ENCODE measurements at regions not wholly inside any gene's neighbourhood (a gene's known extent, or its start where the extent isn't known, plus 50 kb on each side); places are given as distances from the start of the nearest gene placed in this dataset.
A peak's percentile ranks its signal among the peaks of the same experiment; 100 is the strongest.
"Not testable (repeated sequence)": the region's sequence is repeated elsewhere in the genome, so short reads cannot be mapped to it uniquely, and the experiment has no call there.

DNA sequence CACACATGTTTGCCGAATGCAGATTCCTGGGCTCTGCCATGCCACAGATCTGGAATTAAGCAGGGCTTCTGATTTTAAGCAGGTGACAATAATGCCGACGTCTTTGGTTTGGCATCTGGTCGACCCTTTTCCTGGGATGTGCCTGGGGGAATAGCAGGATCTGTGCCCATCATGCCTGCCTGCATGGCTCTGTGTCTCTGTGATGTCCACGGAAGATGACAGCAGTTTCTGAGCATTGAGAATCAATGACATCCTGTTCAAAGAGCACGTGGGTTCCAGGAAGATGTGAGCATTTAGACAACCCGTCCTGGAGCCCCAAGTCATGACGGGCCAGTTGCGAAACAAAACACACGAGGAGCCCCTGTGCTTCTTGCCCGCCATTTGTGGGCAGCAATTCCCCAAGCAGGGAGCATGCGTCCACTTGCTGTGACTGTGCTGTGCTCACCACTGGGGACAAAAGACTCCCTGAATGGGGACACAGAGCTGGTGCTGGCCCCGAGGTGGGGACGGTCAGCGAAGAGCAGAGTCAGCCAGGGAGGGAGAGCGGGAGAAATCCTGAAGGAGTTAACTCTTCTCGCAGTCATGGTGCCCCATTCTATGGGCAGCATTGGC, 110.1 kb downstream of the ERMARD start:
- DNase-seq (ENCODE audit: extremely low read depth, low read depth, low spot score), result no peak

DNA sequence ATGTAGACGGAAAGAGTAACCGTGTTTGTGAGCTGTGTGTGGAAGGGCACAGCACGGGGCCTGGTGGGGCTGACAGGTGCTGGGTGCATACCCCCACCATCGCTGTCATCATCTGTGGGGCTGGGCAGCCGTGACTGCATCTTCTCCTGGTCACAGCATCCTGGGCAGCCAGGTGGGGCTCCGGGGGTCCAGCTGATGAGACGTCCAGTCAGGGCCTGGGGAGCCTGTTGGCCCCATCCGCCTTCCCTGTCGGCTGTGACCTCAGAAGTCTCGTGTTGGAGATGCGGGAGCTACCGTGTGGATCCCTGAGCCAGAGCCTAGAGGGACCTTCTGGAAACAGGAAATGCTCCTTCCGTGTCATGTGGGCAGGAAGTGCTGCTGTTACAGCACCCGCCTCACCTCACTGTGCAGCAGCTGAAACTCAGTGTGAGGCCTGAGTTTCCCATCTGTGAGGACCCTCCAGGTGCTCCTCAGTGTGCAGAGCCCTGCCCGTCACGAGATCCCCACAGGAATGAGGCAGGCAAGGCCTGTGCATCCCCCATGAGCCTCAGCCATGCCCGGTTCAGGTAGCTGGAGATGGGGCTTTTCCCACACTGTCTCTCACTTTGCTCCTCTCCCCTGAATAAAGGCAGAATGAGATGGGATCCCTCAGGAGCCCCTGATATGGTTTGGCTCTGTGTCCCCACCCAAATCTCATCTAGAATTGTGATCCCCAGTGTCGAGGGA, 108.7 kb downstream of the ERMARD start:
- DNase-seq (ENCODE audit: extremely low read depth, low read depth, low spot score), result no peak

DNA sequence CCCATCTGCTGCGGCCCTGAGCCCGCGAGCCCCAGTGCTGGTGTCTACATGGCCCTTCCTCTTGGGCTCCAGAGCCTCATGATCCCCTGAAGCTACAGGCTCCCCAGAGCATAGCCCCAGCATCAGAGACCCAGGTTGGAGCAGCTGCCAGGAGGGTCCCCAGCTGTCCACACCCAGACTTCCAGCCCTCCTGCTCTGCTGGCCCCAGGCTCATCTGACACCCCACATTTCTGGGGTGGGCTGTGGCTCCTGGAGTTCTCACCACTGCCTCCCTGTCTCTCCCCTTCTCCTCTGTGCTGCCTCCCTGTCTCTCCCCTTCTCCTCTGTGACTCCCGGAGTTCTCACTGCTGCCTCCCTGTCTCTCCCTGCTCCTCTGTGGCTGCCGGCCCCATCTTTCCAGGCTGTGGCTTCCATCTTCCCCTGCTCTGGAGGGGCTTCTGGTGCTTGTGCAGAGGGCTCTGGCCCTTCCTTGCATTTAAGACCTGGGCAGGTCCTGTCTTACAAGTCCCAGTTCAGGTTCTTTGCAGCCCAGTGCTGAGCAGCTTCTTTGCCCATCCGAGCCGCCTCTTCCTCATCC, 108.1 kb downstream of the ERMARD start:
- DNase-seq (ENCODE audit: extremely low read depth, low read depth, low spot score), result no peak

DNA sequence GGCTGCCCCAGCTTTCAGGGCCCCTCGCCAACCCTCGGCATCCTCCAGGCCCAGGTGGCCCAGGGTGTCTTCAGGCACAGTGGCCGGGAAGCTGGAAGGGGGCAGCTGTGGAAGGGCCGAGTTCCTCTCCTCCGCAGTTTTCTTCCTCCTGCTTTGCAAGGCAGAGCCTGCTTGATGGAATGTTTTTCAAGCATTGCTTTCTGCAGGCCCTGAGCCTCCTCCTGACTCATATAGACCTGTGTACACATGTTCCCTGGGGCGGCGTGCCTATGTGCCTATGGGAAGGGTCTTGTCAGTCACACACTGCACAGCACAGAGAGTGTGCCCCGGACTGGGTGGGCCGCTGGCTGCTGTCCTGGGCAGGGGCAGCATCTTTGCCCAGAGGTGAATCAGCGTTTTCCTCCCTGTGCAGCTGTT, 107.5 kb downstream of the ERMARD start:
- no peak for DNase-seq (ENCODE audit: extremely low read depth, low read depth, low spot score)

DNA sequence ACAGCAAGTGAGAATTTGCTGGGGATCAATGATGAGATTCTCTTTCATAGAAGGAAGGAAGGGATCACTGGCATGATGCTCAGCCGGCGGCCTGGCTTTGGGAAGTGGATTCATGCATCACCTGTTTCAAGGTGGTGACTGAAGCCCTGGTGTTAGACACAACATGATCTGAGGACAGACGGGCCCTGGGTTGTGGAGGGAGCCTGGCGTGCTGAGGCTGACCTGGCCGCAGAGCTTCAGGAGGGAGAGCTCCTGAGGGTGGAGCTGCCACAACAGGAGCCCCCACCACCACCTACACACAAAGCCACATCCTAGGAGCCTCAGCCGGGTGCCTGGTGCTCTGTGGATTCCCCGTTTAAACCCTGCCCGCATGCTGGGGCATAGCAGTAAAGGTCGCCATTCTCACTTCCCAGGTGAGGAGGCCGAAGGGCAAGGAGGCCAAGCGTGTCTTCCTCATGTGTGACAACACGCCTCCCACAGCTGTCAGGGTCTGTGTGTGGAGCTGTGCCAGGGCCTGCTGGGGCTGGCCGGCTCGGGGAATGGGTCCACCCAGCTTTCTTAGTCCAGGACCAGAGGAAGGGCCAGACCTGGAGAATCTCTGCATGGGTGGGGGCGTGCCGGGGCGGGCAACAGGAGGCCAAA, 107.0 kb downstream of the ERMARD start:
- DNase-seq (ENCODE audit: extremely low read depth, low read depth, low spot score), result no peak

DNA sequence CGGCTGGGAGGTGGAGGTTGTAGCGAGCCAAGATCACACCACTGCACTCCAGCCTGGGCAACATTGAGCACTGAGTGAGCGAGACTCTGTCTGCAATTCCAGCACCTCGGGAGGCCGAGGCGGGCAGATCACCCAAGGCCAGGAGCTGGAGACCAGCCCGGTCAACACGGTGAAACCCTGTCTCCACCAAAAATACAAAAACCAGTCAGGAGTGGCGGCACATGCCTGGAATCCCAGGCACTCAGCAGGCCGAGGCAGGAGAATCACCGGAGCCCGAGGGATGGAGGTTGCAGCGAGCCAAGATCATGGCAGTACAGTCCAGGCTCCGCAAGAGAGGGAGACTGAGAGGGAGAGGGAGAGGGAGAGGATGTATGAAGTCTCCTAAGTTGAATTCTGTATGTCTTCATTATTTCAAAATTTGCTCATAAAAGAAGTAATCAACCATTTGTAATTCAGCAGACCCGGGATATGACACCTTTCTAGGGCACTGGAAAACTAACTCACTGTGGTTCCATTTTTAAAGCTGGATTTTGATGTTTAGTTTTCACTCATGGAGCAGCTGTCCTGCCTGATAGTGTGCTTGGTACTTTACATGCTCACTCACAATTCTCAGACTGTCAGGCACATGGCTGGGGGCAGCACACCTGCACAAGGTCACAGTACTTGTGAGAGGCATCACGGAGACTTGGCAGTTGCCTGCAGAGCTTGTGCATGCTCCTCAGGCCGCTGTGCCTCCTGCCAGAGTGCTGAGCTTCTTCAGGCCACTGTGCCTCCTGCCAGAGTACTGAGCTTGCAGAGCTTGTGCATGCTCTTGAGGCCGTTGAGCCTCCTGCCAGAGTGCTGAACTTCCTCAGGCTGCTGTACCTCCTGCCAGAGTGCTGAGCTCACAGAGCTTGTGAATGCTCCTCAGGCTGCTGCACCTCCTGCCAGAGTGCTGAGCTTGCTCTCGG, 106.2 kb downstream of the ERMARD start:
- no peak for DNase-seq (ENCODE audit: extremely low read depth, low read depth, low spot score)

DNA sequence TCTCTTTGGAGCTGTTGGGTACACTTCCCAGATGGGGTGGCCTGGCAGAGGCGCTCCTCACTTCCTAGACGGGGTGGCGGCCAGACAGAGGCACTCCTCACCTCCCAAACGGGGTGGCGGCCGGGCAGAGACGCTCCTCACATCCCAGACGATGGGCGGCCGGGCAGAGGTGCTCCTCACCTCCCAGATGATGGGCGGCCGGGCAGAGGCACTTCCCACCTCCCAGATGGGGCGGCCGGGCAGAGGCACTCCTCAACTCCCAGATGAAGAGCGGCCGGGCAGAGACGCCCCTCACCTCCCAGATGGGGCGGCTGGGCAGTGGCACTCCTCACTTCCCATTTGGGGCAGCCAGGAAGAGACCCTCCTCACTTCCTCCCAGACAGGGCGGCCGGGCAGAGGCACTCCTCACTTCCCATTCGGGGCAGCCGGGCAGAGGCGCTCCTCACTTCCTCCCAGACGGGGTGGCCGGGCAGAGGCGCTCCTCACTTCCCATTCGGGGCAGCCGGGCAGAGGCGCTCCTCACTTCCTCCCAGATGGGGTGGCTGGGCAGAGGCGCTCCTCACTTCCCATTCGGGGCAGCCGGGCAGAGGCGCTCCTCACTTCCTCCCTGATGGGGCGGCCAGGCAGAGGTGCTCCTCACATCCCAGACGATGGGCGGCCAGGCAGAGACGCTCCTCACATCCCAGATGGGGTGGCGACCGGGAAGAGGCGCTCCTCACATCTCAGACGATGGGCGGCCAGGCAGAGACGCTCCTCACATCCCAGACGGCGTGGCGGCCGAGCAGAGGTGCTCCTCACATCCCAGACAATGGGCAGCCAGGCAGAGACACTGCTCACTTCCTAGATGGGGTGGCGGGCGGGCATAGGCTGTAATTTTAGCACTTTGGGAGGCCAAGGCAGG, 105.3 kb downstream of the ERMARD start:
- not testable (repeated sequence) for DNase-seq (ENCODE audit: extremely low read depth, low read depth, low spot score)

DNA sequence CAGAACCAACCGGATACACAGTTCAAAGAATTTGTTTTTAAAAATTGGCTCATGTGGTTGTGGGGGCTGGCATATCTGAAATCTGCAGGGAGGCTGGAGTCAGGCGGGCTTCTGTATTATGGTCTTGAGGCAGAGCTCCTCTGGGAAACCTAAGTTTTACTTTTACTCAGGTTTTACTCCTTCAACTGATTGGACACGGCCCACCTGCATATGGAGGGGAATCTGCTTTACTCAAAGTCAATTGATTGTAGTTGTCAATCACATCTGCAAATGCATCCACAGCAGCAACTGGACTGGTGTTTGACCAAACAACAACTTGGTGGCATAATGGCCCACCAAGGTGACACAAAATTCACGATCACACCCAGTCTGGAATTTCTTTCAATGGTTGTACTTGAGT, 103.4 kb downstream of the ERMARD start:
- no peak for DNase-seq (ENCODE audit: extremely low read depth, low read depth, low spot score)

DNA sequence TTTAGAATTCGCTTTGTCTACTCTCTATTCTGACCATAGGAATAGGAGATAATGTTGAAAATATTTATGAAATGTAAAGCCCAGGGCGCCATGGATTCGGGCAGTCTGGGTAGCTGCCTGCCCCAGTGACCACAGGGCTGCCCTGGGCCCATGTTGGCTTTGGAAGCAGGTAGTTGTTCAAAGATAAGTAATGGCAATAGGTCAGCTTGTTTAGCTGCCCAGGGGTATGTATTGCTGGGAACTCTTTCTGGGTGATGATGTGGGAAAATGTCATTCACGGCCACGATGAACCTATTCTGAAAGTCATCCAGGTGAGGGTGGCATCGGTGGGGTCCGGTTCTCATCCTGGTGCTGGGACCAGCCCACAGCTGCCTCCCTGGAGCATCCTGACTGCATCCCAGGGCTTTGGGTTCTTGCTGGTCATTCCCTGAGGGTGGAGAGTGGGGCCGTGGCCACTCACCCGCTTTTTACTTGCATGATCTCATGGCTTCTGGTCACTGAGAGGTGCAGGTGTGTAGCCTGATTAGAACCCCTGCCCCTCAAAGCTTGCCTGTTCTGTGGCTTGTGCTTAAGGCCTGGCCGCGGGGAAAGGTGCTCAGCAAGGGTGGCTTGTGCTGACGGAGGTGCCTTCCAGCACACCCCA, 102.8 kb downstream of the ERMARD start:
- no peak for DNase-seq (ENCODE audit: extremely low read depth, low read depth, low spot score)

DNA sequence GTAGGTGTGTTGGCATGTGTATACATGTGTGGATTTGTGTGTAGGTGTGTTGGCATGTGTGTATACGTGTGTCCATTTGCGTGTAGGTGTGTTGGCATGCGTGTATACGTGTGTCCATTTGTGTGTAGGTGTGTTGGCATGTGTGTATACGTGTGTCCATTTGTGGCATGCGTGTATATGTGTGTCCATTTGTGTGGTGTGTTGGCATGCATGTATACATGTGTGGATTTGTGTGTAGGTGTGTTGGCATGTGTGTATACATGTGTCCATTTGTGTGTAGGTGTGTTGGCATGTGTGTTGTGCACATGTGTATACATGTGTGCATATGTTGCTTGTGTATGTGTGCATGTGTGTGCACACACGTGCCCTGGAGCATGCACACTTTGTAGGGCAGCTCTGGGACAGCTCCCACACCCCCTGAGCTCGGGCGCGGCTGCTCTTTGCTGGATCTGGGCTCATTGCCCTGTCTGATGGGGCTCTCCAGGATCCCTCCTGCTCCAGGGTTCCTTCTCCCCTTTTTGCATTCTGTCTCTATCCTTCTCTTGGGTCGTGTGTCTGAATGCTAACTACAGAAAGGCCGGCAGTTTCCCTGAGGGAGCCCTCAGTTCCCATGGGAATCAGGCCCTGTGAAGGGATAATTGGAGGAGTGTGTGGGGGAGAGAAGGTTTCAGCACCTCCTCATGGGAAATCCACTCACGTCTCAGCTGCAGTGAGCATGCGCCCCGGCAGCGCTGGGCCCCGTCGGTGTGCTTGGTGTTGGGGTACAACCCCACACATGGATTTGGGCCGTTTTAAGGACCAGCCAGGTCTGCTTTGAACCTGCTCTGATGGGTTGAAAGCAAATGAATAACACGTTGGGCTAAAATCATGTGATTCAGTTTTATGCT, 102.0 kb downstream of the ERMARD start:
- no peak for DNase-seq (ENCODE audit: extremely low read depth, low read depth, low spot score)

DNA sequence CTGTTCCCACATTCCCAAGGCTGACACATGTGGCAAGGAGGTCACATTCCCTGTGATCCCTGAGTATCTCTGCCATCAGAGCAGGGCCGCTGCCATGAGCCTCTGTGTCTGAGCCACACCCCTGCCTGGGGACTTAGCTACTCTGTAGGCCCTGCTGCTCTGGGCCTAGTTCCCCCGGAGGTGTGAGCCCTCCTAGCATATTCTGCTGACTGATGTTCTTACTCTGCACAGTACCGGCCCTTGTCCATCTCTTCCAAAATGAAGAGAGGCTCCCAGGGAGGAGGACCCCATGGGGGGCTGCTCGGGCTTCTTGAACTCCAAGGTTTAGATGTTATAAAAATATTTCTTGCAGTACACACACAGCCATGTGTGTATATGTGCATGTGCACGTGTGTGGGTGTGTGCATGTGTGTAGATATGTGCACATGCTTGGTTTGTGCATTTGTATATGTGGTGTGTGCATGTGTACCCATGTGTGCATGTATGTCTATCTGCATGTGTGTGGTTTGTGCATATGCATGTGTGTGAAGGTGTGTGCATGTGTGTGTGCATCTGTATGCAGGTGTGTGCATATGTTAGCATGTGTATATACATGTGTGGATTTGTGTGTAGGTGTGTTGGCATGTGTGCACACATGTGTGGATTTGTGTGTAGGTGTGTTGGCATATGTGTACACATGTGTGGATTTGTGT, 101.2 kb downstream of the ERMARD start:
- DNase-seq (ENCODE audit: extremely low read depth, low read depth, low spot score), result no peak

DNA sequence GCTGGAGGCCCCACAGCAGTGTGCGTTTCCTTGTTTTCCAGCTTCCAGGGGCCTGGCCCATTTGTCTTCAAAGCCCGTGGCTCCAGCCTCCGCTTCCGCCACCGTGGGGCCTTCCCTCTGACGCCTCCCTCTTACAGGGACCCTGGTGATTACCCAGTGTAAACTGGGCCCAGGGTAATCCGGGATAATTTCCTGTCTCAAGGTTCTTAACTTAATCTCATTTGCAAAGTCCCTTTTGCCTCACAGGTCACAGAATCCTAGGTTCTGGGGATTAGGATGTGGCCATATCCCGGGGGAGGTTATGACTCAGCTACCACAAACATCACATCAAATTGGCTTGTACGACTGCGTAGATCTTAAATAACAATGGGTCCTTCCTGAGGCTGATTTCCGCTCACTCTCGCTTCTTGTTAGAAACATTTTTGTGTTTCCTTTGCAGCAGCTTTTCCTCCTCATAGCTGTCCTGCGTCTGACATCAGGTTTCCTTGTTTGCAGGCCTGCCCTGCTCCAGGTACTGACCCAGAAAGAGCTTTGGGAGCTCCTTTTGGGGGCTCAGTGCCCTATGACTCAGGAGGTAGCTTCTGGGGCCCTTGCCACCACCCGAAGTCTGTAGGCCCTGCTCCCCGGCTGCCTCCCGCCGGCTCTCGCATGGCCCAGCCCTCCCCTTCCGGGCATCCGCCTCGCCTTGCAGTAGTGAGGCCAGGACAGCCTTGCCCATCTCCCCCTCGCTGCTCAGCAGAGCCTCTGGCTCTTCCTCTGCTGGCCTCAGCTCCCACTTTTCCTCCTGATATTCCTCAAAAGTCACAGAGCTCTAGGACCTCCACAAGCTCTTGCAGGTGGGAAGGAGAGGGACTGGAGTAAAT, 100.5 kb downstream of the ERMARD start:
- peak; percentile 90 for DNase-seq (ENCODE audit: extremely low read depth, low read depth, low spot score)

DNA sequence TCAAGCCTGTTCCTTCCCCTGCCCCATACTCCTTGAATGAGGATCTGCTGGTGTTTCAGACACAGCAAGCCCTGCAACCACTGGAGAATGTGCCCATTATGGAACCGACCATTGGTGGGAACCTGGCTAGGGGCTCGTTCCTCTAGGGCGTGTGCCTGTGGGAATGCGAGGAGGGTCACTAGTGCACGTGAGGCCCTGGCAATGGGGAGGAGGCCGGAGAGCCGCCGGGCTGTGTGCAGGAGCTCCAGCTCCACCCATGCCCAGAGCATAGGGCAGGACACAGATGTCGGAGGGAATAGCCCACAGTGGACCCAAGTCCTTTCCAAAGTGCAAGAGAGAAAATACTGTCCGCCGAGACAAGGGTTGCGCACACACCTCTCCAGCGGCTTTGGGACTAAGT, 99.3 kb downstream of the ERMARD start:
- no peak for DNase-seq (ENCODE audit: extremely low read depth, low read depth, low spot score)

DNA sequence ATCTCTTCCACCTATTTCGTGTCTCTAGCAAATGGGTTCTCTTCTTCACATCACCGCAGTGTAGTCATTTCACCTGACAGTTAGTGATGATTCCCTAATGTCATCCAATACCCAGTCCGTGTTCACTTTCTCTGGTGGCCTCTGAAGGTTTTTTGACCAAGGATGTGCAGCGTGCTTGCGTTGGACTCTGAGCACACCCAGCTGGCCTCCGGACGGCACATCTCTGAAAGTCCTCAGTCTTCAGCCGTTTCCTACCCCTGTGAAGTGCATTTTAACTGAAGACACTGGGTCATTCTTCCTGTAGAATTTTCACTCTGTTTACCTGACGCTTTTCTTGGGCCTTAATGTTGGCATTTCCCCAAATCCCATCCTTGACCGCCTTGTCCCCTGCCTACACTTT, 98.7 kb downstream of the ERMARD start:
- no peak for DNase-seq (ENCODE audit: extremely low read depth, low read depth, low spot score)

DNA sequence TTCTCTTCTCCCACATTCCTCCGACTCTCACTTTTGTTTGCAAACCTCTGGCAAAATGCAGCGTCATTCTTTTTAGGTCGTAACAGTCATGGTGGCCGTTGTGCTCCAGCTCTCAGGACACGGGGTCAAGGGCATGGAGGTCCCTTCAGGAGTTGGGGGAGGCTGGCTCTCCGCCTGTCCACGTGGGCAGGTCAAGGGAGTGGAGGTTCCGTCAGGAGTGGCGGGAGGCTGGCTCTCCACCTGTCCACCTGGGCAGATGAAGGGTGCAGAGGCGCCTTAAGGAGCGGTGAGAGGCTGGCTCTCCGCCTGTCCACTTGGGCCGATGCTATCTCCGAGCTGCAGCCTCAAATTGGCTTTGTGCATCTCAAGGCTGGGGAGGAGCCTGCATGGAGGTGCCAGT, 98.0 kb downstream of the ERMARD start:
- no peak for DNase-seq (ENCODE audit: extremely low read depth, low read depth, low spot score)

DNA sequence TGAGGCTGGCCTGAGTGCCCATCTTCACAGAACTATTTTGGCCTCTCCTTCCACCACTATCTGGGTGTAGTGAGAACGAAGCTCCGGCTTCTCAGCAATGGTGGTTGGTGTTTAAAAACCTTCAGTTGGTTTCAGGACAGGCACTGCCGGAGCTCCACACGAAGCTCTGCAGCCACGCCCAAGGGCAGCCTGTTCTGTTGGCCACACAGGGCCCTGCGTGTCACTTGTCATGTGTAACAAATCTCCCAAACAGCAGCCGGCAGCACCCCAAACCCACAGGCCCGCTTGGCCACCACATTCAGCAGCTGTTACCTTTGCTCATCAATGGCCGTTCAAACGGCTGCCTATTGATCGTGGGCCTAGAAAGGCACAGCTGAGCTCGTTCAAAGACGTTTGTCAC, 97.5 kb downstream of the ERMARD start:
- DNase-seq (ENCODE audit: extremely low read depth, low read depth, low spot score), result no peak

DNA sequence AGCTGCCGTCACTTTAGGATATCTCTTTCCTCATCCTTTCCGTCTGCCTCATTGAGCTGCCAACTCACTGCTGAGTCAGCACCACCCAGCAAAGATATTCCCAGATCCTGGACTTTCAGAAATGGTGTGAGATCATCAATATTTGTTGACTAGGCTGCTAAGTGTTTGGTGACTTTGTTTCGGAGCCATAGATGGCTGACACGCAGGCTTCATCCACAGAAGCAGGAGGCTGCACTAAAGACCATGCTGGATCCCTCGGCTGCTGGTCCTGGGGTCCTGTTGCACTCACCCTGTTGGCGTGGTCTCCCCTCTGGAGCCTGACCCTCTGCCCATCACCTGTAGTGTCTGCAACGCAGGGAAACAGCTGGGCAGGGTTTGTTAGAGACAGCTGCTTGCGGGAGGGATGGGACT, 96.5 kb downstream of the ERMARD start:
- DNase-seq (ENCODE audit: extremely low read depth, low read depth, low spot score), result no peak

Data from glomerular endothelial cell (primary cell).